A549 (cell line): ENCODE measurements at regions not wholly inside any gene's neighbourhood (a gene's known extent, or its start where the extent isn't known, plus 50 kb on each side); places are given as distances from the start of the nearest gene placed in this dataset.

Experiments
- ATAC-seq, 2 experiments: fragments of 200-7000 bp in 1 of 2; fragments of >200 bp in 1 of 2; cut with Nextera tagmentation in 1 of 2; cut with Tn5 transposase in 1 of 2; 3 replicates each; pipeline versions ENCODE4 v1.8.0 to v1.9.1; 2018 to 2020; ENCODE audit warnings: mild to moderate bottlenecking in 1 of 2, moderate library complexity in 1 of 2
- CTCF ChIA-PET: fragments of 300-600 bp; sonication (Branson Sonifier 250); formaldehyde crosslinking; extraction: SDS; loops from one replicate; lab custom pipeline; 2021; ENCODE audit warnings: antibody characterized with exemption, inconsistent platforms; lab: Yijun Ruan, JAX
- POLR2A ChIA-PET: fragments of 350-600 bp; formaldehyde crosslinking; extraction: SDS; loops from one replicate; lab custom pipeline; 2021; ENCODE audit warnings: antibody characterized with exemption, inconsistent platforms; lab: Yijun Ruan, JAX
- DNase-seq, 2 experiments: peaks; one replicate each; pipeline versions ENCODE4 v3.0.0 to v3.0.0-alpha.2; 2011 to 2016; ENCODE audit warnings: low read depth in 1 of 2, low spot score in 1 of 2
- FAIRE-seq: peaks from 2 replicates; lab custom pipeline; 2011; peaks lifted over from hg19 to GRCh38; lab: Jason Lieb, UNC
- H3K27ac ChIP-seq, 2 experiments: fragments of >200 bp; sonication (Bioruptor Twin); formaldehyde crosslinking; 3 replicates each; pipeline ENCODE4 v1.5.1; 2016 to 2017
- H3K4me1 ChIP-seq: fragments of >200 bp; sonication (Bioruptor Twin); formaldehyde crosslinking; 3 replicates; pipeline ENCODE4 v1.6.1; 2016
- H3K4me2 ChIP-seq: fragments of >200 bp; sonication (Bioruptor Twin); formaldehyde crosslinking; 3 replicates; pipeline ENCODE4 v1.6.1; 2016
- H3K4me3 ChIP-seq: fragments of >200 bp; sonication (Bioruptor Twin); formaldehyde crosslinking; 3 replicates; pipeline ENCODE4 v1.5.1; 2016
- H3K9me3 ChIP-seq: fragments of >200 bp; sonication (Bioruptor Twin); formaldehyde crosslinking; 3 replicates; pipeline ENCODE4 v1.6.1; 2016
- BCL3 ChIP-seq: fragments of >200 bp; sonication (Bioruptor Twin); formaldehyde crosslinking; IDR thresholded peaks from 3 replicates; pipeline ENCODE4 v1.6.1; 2016
- CBX2 ChIP-seq: fragments of 200-600 bp; sonication (generic); IDR thresholded peaks from 2 replicates; pipeline ENCODE4 v1.6.1; 2016; ENCODE audit warnings: low read depth, mild to moderate bottlenecking, borderline replicate concordance
- CEBPB ChIP-seq, 2 experiments: fragments of >200 bp in 1 of 2; sonication (Bioruptor Twin) in 1 of 2; formaldehyde crosslinking in 1 of 2; IDR thresholded peaks; 2 replicates each; pipeline ENCODE4 v1.6.1; 2012 to 2016
- CHD4 ChIP-seq: fragments of 200-600 bp; sonication (generic); IDR thresholded peaks from 2 replicates; pipeline ENCODE4 v1.6.1; 2016; ENCODE audit warnings: antibody characterized with exemption, mild to moderate bottlenecking, borderline replicate concordance
- EHF ChIP-seq: fragments of 250-450 bp; sonication (Bioruptor Pico); IDR thresholded peaks from 2 replicates; pipeline ENCODE4 v1.5.0; 2020; ENCODE audit warnings: mild to moderate bottlenecking
- EP300 ChIP-seq, 2 experiments: fragments of >200 bp; sonication (Bioruptor Twin); formaldehyde crosslinking; IDR thresholded peaks; 2 replicates in 1 of 2; 3 replicates in 1 of 2; pipeline ENCODE4 v1.6.1; 2016 to 2017
- ESRRA ChIP-seq: fragments of 150-350 bp; IDR thresholded peaks from 2 replicates; pipeline ENCODE4 v1.6.1; 2014; ENCODE audit warnings: mild to moderate bottlenecking, low read length, borderline replicate concordance
- GATA3 ChIP-seq: IDR thresholded peaks from 2 replicates; pipeline ENCODE4 v1.6.1; 2012; ENCODE audit warnings: borderline replicate concordance
- HDAC2 ChIP-seq: fragments of 200-600 bp; sonication (generic); IDR thresholded peaks from 2 replicates; pipeline ENCODE4 v1.6.1; 2016
- HMGXB4 ChIP-seq: fragments of 250-450 bp; sonication (Bioruptor Pico); IDR thresholded peaks from 2 replicates; pipeline ENCODE4 v1.5.0; 2021; ENCODE audit warnings: mild to moderate bottlenecking, moderate library complexity, borderline replicate concordance
- HOXA7 ChIP-seq: fragments of 250-450 bp; sonication (Bioruptor Pico); IDR thresholded peaks from 2 replicates; pipeline ENCODE4 v1.5.0; 2020; ENCODE audit warnings: mild to moderate bottlenecking, moderate library complexity
- MAFK ChIP-seq: fragments of 450-650 bp; IDR thresholded peaks from 2 replicates; pipeline ENCODE4 v1.6.1; 2014; ENCODE audit not compliant: partially characterized antibody
- MYC ChIP-seq: IDR thresholded peaks from 2 replicates; pipeline ENCODE4 v1.6.1; 2012; ENCODE audit warnings: mild to moderate bottlenecking, inconsistent platforms, low read length, improper control_type of control experiment, borderline replicate concordance
- NR3C1 ChIP-seq: fragments of >200 bp; sonication (Bioruptor Twin); formaldehyde crosslinking; IDR thresholded peaks from 3 replicates; pipeline ENCODE4 v1.6.1; 2017
- PHF8 ChIP-seq: fragments of 200-600 bp; sonication (generic); IDR thresholded peaks from 2 replicates; pipeline ENCODE4 v1.6.1; 2016; ENCODE audit warnings: low read depth, mild to moderate bottlenecking, antibody characterized with exemption, moderate library complexity, borderline replicate concordance
- POLR2A ChIP-seq: IDR thresholded peaks from 2 replicates; pipeline ENCODE4 v1.6.1; 2012; ENCODE audit warnings: mild to moderate bottlenecking, low read length
- RNF2 ChIP-seq: fragments of 200-600 bp; sonication (generic); IDR thresholded peaks from 2 replicates; pipeline ENCODE4 v1.6.1; 2016; ENCODE audit warnings: low read depth, mild to moderate bottlenecking, antibody characterized with exemption, moderate library complexity, borderline replicate concordance
- USF2 ChIP-seq: fragments of 450-650 bp; IDR thresholded peaks from 2 replicates; pipeline ENCODE4 v1.6.1; 2014; ENCODE audit warnings: antibody characterized with exemption
- ZC3H11A ChIP-seq: fragments of 450-650 bp; IDR thresholded peaks from 2 replicates; pipeline ENCODE4 v1.6.1; 2014; ENCODE audit warnings: antibody characterized with exemption, mild to moderate bottlenecking
- ZFP36 ChIP-seq: fragments of 450-650 bp; IDR thresholded peaks from 2 replicates; pipeline ENCODE4 v1.6.1; 2014; ENCODE audit warnings: borderline replicate concordance; ENCODE audit not compliant: partially characterized antibody
- ZSCAN20 ChIP-seq: fragments of 250-450 bp; sonication (Bioruptor Pico); IDR thresholded peaks from 2 replicates; pipeline ENCODE4 v1.8.0; 2022; ENCODE audit warnings: mild to moderate bottlenecking, moderate library complexity
- WGBS: methylation state at CpG from one replicate; pipeline ENCODE4 v1.1.6; 2017; ENCODE audit errors: missing lambda C conversion rate; 5-methylcytosine and 5-hydroxymethylcytosine counted together
- TF ChIP-seq, protein P1 (sequence below): fragments of >200 bp; sonication (Bioruptor Twin); formaldehyde crosslinking; IDR thresholded peaks from 2 replicates; pipeline ENCODE4 v1.6.1; 2016

- TF ChIP-seq CEBPB (IDR thresholded peaks at IDR 0.05) (no peak), PHF8 (no peak), HOXA7 (CRISPR knock-in tag) (no peak)
Observed at GRCh38 chr2:19156646-19157045, 201.8 kb downstream of the OSR1 start (continued).

DNA sequence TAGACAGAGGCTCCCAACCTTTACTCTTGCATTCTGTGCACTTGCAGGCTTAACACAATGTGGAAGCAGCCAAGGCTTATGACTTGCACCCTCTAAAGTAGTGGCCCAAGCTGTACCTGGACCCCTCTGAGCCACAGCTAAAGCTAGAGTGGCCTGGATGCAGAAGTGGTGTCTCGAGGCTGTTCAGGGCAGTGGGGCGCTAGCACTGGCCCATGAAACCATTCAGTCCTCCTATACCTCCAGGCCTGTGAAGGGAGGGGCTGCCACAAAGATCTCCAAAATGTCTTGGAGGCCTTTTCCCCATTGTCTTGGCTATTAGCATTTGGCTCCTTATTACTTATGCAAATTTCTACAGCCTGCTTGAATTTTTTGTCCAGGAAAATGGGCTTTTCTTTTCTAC lies 207.7 kb downstream of the OSR1 start:
- Histone ChIP-seq H3K4me2 (no peak overlapping the region), H3K27ac (no peak overlapping the region), H3K4me1 (no peaks in the 10 kb centered on the region), H3K9me3 (peaks cover 26% of the 10 kb centered on the region), H3K4me3 (no peak overlapping the region)
- TF ChIP-seq EHF (CRISPR knock-in tag) (no peak), ZFP36 (peak; percentile 92), RNF2 (no peak)
- FAIRE-seq, result no peak
- CTCF ChIA-PET, result no interaction called here
- ATAC-seq, result no peak
- whole genome bisulfite sequencing, result 75% methylated on average over 2 of the region's 2 CpGs
- DNase-seq, result no peak
- POLR2A ChIA-PET, result no interaction called here

DNA sequence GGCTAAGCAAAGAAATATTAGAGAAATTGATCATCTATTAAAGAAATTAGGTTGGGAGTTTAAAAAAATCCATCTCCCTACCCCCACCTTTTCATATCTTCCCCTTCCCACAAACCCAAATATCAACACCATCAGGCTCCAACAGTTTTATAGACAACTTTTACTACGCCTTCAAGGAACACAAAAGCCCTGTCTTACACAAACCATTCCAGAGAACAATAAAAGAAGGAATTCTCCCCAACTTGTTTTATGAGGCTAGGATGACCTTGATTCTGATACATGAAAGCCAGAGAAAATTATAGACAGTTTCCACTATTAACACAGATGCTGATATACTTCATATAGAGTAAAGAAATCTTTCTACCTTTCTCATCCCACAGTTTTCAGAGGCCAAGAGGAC lies 211.6 kb downstream of the OSR1 start:
- TF ChIP-seq CBX2, result no peak
- no peak for TF ChIP-seq CEBPB (IDR thresholded peaks at IDR 0.05)
- no peak for TF ChIP-seq HMGXB4 (CRISPR knock-in tag)
- no peak for TF ChIP-seq EP300 (IDR thresholded peaks at IDR 0.05)
- TF ChIP-seq, protein P1, sequence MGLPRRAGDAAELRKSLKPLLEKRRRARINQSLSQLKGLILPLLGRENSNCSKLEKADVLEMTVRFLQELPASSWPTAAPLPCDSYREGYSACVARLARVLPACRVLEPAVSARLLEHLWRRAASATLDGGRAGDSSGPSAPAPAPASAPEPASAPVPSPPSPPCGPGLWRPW, result no peak
- TF ChIP-seq NR3C1, result no peak
- TF ChIP-seq CHD4, result no peak
- no peak for TF ChIP-seq POLR2A
- no peak for TF ChIP-seq ZSCAN20
- H3K4me1 ChIP-seq, result peaks cover 18% of the 10 kb centered on the region
- H3K27ac ChIP-seq, result no peak overlapping the region
- no peak overlapping the region for H3K4me2 ChIP-seq
- ATAC-seq, result no peak
- ChIA-PET CTCF (no interaction called here), POLR2A (no interaction called here)
- no peak for DNase-seq
- H3K4me3 ChIP-seq, result no peak overlapping the region
- FAIRE-seq, result no peak
- 74% methylated on average over 1 of the region's 1 CpG for WGBS
- H3K9me3 ChIP-seq, result peaks cover 24% of the 10 kb centered on the region

GRCh38 chr2:19141234-19142004 lies 217.0 kb downstream of the OSR1 start:
- H3K4me1 ChIP-seq, result peaks cover 59% of the 10 kb centered on the region
- POLR2A ChIA-PET, result interaction anchor here (0.7 to 2.0 kb wide), 7 partner anchors 18 to 217 kb away, joined by 3 to 15 read pairs (median 6); partner anchors contain the start of gene OSR1
- CTCF ChIA-PET, result interaction anchor here (0.7 to 1.4 kb wide), 5 partner anchors 11 to 621 kb away, joined by 3 to 5 read pairs (median 3); no protein-coding TSS in a partner anchor
- peak overlapping the region; percentile 70 for H3K4me2 ChIP-seq
- ATAC-seq, result peak; percentile 54 to 62
- WGBS, result 99% methylated on average over 5 of the region's 5 CpGs
- no peak for TF ChIP-seq MAFK
- no peak for TF ChIP-seq ZC3H11A
- no peak for TF ChIP-seq USF2
- TF ChIP-seq MYC, result no peak
- no peak for TF ChIP-seq BCL3
- TF ChIP-seq ESRRA, result no peak
- no peak for TF ChIP-seq GATA3
- no peak for TF ChIP-seq HDAC2
- H3K27ac ChIP-seq, result peak overlapping the region; percentile 76 to 91
- peak in 1 of 2 experiments; percentile 26 for DNase-seq
- no peaks in the 10 kb centered on the region for H3K9me3 ChIP-seq
- no peak overlapping the region for H3K4me3 ChIP-seq
- no peak for FAIRE-seq
